CD4-positive, alpha-beta T cell (primary cell): ENCODE measurements at regions not wholly inside any gene's neighbourhood (a gene's known extent, or its start where the extent isn't known, plus 50 kb on each side); places are given as distances from the start of the nearest gene placed in this dataset.

ENCODE experiments used
- ATAC-seq: fragments of 200-7000 bp; cut with Tn5 transposase; one replicate; pipeline ENCODE4 v1.10.0; 2022; ENCODE audit warnings: mild to moderate bottlenecking; ENCODE audit not compliant: poor library complexity
- CTCF ChIA-PET: fragments of 350-600 bp; sonication (Branson Sonifier 250); formaldehyde crosslinking; loops from one replicate; lab custom pipeline; 2021; ENCODE audit warnings: antibody characterized with exemption, inconsistent platforms; lab: Charles Lee
- POLR2A ChIA-PET: fragments of 350-600 bp; sonication (Branson Sonifier 250); formaldehyde crosslinking; loops from one replicate; lab custom pipeline; 2021; ENCODE audit warnings: antibody characterized with exemption, inconsistent platforms; lab: Charles Lee
- DNase-seq, 14 experiments: peaks; one replicate each; pipeline ENCODE4 v3.0.0-alpha.2; 2013 to 2020; ENCODE audit warnings: mixed read lengths in 2 of 14
- H3K27ac ChIP-seq, 2 donors: one replicate each; pipeline versions ENCODE4 v1.5.1 to v1.7.0; 2013; ENCODE audit warnings: low read length in 2 of 2, low read depth in 1 of 2, mild to moderate bottlenecking in 1 of 2
- H3K27me3 ChIP-seq, 2 experiments: 1 replicate in 1 of 2; 2 replicates in 1 of 2; pipeline versions ENCODE4 v1.6.1 to v1.7.0; 2013; ENCODE audit warnings: low read length in 2 of 2, control low read depth in 1 of 2, mild to moderate bottlenecking in 1 of 2, moderate library complexity in 1 of 2; ENCODE audit not compliant: insufficient read depth in 2 of 2, control insufficient read depth in 1 of 2
- H3K36me3 ChIP-seq: one replicate; pipeline ENCODE4 v1.6.1; 2013; ENCODE audit warnings: low read length, control low read depth; ENCODE audit not compliant: insufficient read depth
- H3K4me1 ChIP-seq: one replicate; pipeline ENCODE4 v1.6.1; 2013; ENCODE audit warnings: low read length, control low read depth; ENCODE audit not compliant: insufficient read depth
- H3K4me3 ChIP-seq: one replicate; pipeline ENCODE4 v1.5.1; 2013; ENCODE audit warnings: mild to moderate bottlenecking, low read length, moderate library complexity
- H3K9me3 ChIP-seq, 2 experiments: 1 replicate in 1 of 2; 2 replicates in 1 of 2; pipeline versions ENCODE4 v1.6.1 to v1.7.0; 2013; ENCODE audit warnings: low read length in 2 of 2, mild to moderate bottlenecking in 2 of 2, control low read depth in 1 of 2, moderate library complexity in 1 of 2; ENCODE audit not compliant: control insufficient read depth in 1 of 2, insufficient read depth in 1 of 2
- H3K27ac Mint-ChIP-seq: one replicate; pipeline ENCODE4 v1.8.0; 2020; ENCODE audit warnings: mixed read lengths
- H3K27me3 Mint-ChIP-seq: one replicate; pipeline ENCODE4 v1.8.0; 2021; ENCODE audit warnings: mixed read lengths
- H3K36me3 Mint-ChIP-seq: one replicate; pipeline ENCODE4 v1.8.0; 2021; ENCODE audit warnings: low read depth, mixed read lengths
- H3K4me1 Mint-ChIP-seq: one replicate; pipeline ENCODE4 v1.8.0; 2021; ENCODE audit warnings: low read depth, mixed read lengths
- H3K4me3 Mint-ChIP-seq: one replicate; pipeline ENCODE4 v1.8.0; 2020; ENCODE audit warnings: mild to moderate bottlenecking, mixed read lengths
- H3K9me3 Mint-ChIP-seq: one replicate; pipeline ENCODE4 v1.8.0; 2020; ENCODE audit warnings: mixed read lengths
- CTCF ChIP-seq: fragments of 200-600 bp; IDR thresholded peaks from one replicate; pipeline ENCODE4 v1.8.0; 2022; ENCODE audit warnings: antibody characterized with exemption, mild to moderate bottlenecking
- intact Hi-C, 2 experiments: fragments of 100-400 bp; cut with DNase I in 1 of 2; cut with micrococcal nuclease in 1 of 2; formaldehyde crosslinking; loops; one replicate each; pipeline versions ENCODE4 v1.15.1 to v1.9.0; 2023 to 2025; cut with DNase I, micrococcal nuclease

DNA sequence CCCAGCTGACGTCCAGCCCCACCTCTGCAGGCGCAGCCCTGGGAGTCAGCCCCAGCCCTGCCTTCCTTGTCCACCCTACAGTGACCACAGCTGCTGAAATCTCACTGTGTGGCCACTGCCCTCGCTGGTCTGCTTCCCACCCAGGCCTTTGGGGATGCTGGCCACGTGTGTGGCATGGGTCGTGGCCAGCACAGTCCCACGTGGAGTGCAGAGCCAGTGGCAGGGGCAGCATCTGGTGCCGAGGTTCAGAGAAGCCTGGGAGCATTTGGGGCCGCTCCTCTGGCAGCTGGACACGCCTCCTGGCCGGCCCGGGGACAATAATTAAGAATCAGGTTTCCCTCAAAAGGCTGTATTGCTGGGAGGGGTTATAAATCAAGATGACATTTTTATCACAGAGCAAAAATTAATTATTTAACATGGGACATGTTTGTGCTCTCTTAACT, 92.1 kb downstream of the HMX1 start:
- ChIA-PET CTCF (no interaction called here), POLR2A (no interaction called here)
- Mint-ChIP-seq H3K27me3 (no peaks in the 10 kb centered on the region), H3K9me3 (no peaks in the 10 kb centered on the region), H3K36me3 (no peaks in the 10 kb centered on the region), H3K4me3 (no peak overlapping the region), H3K27ac (no peak overlapping the region), H3K4me1 (no peaks in the 10 kb centered on the region)
- Histone ChIP-seq H3K27ac (no peak overlapping the region), H3K36me3 (no peaks in the 10 kb centered on the region), H3K27me3 (peaks cover 0 to 2% of the 10 kb centered on the region in 2 experiments), H3K4me1 (no peaks in the 10 kb centered on the region), H3K4me3 (no peak overlapping the region), H3K9me3 (peaks cover 0 to 40% of the 10 kb centered on the region in 2 experiments)
- no peak for TF ChIP-seq CTCF
- ATAC-seq (no peak), DNase-seq (no peak)
- intact Hi-C loops = no loop called here

DNA sequence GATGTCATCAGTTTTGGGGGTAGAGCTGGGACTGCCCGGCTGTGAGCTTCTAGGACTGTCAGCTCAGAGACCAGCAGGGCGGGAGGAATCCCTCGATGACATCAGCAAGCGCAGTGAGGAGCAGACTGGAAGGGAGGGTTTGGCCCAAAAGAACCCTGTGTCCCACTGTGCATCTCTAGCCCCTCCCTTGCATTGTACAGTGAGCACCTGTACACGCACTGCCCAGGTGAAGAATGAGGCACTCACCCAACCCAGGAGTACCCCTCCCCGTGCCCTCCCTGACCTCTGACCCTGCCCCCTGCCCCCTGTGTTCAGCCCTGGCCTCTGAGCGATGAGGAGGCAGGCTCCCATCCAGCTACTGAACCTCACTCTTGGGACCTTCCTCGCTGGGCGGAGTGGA, 92.9 kb downstream of the HMX1 start:
- Histone ChIP-seq H3K9me3 (peaks cover 0 to 32% of the 10 kb centered on the region in 2 experiments), H3K27me3 (peaks cover 0 to 2% of the 10 kb centered on the region in 2 experiments), H3K36me3 (no peaks in the 10 kb centered on the region), H3K27ac (no peak overlapping the region), H3K4me3 (no peak overlapping the region), H3K4me1 (no peaks in the 10 kb centered on the region)
- Mint-ChIP-seq H3K9me3 (no peaks in the 10 kb centered on the region), H3K4me1 (no peaks in the 10 kb centered on the region), H3K4me3 (no peak overlapping the region), H3K27ac (no peak overlapping the region), H3K27me3 (no peaks in the 10 kb centered on the region), H3K36me3 (no peaks in the 10 kb centered on the region)
- TF ChIP-seq CTCF = no peak
- POLR2A ChIA-PET = no interaction called here
- ATAC-seq = no peak
- DNase-seq = no peak
- CTCF ChIA-PET = no interaction called here
- intact Hi-C loops = no loop called here

GRCh38 chr4:8778291-8778690, 93.3 kb downstream of the HMX1 start:
- Mint-ChIP-seq H3K9me3 (no peaks in the 10 kb centered on the region), H3K27ac (no peak overlapping the region), H3K4me3 (no peak overlapping the region), H3K36me3 (no peaks in the 10 kb centered on the region), H3K4me1 (no peaks in the 10 kb centered on the region), H3K27me3 (no peaks in the 10 kb centered on the region)
- peaks cover 0 to 2% of the 10 kb centered on the region in 2 experiments for H3K27me3 ChIP-seq
- no peak overlapping the region for H3K27ac ChIP-seq
- no peaks in the 10 kb centered on the region for H3K4me1 ChIP-seq
- ATAC-seq = no peak
- ChIA-PET CTCF (no interaction called here), POLR2A (no interaction called here)
- no peak overlapping the region for H3K4me3 ChIP-seq
- intact Hi-C loops = no loop called here
- no peaks in the 10 kb centered on the region for H3K36me3 ChIP-seq
- peaks cover 0 to 32% of the 10 kb centered on the region in 2 experiments for H3K9me3 ChIP-seq
- TF ChIP-seq CTCF = no peak
- no peak for DNase-seq
